GM18867 (cell line): ENCODE measurements at regions not wholly inside any gene's neighbourhood (a gene's known extent, or its start where the extent isn't known, plus 50 kb on each side); places are given as distances from the start of the nearest gene placed in this dataset.
A peak's percentile ranks its signal among the peaks of the same experiment; 100 is the strongest.
"Not testable (repeated sequence)": the region's sequence is repeated elsewhere in the genome, so short reads cannot be mapped to it uniquely, and the experiment has no call there.

Experiments used
- ATAC-seq: cut with Tn5 transposase; IDR thresholded peaks from one replicate; pipeline ENCODE4 v1.9.1; 2021; ENCODE audit warnings: mild to moderate bottlenecking, moderate library complexity; ENCODE audit not compliant: unreplicated experiment

GRCh38 chr9:81811688-81812087 is 116.5 kb upstream of the SPATA31D4 start:
- ATAC-seq: not testable (repeated sequence)

- no peak for ATAC-seq
Measured at GRCh38 chr9:81814401-81814793, 113.8 kb upstream of the SPATA31D4 start.

- ATAC-seq: peak; percentile 91
Measured at GRCh38 chr9:81814794-81815464, 113.3 kb upstream of the SPATA31D4 start.

- ATAC-seq: no peak
Measured at GRCh38 chr9:81815781-81816180, 112.4 kb upstream of the SPATA31D4 start.

- ATAC-seq: no peak
Measured at GRCh38 chr9:81819155-81819554, 109.1 kb upstream of the SPATA31D4 start.

GRCh38 chr9:81819859-81820546 is 108.2 kb upstream of the SPATA31D4 start:
- ATAC-seq: no peak

GRCh38 chr9:81822301-81822865 is 105.8 kb upstream of the SPATA31D4 start:
- ATAC-seq: no peak

- no peak for ATAC-seq
Measured at GRCh38 chr9:81822967-81823366, 105.3 kb upstream of the SPATA31D4 start.

- no peak for ATAC-seq
Measured at GRCh38 chr9:81823672-81824554, 104.3 kb upstream of the SPATA31D4 start.

- ATAC-seq: no peak
Measured at GRCh38 chr9:81824802-81825730, 103.2 kb upstream of the SPATA31D4 start.

GRCh38 chr9:81825846-81826516 is 102.2 kb upstream of the SPATA31D4 start:
- ATAC-seq: no peak

GRCh38 chr9:81826517-81826906 is 101.7 kb upstream of the SPATA31D4 start:
- ATAC-seq: no peak

GRCh38 chr9:81827616-81828296 is 100.5 kb upstream of the SPATA31D4 start:
- peak; percentile 97 for ATAC-seq

- no peak for ATAC-seq
Measured at GRCh38 chr9:81829195-81829882, 98.9 kb upstream of the SPATA31D4 start.

- ATAC-seq: not testable (repeated sequence)
Measured at GRCh38 chr9:81830431-81830830, 97.8 kb upstream of the SPATA31D4 start.

GRCh38 chr9:81832571-81833285 is 95.5 kb upstream of the SPATA31D4 start:
- ATAC-seq: no peak

GRCh38 chr9:81833563-81834345 is 94.5 kb upstream of the SPATA31D4 start:
- peak; percentile 87 for ATAC-seq
